GM23338 (cell line): ENCODE measurements at regions not wholly inside any gene's neighbourhood (a gene's known extent, or its start where the extent isn't known, plus 50 kb on each side); places are given as distances from the start of the nearest gene placed in this dataset.
"Not testable (repeated sequence)": the region's sequence is repeated elsewhere in the genome, so short reads cannot be mapped to it uniquely, and the experiment has no call there.

ENCODE experiments used
- ATAC-seq: fragments of 200-7000 bp; cut with Tn5 transposase; 3 replicates; pipeline ENCODE4 v1.9.1; 2020
- DNase-seq: peaks from one replicate; pipeline ENCODE4 v3.0.0-alpha.2; 2015; ENCODE audit warnings: low spot score
- H2AFZ ChIP-seq: fragments of 200-600 bp; sonication (generic); 2 replicates; pipeline ENCODE4 v1.8.0; 2016; ENCODE audit warnings: antibody characterized with exemption, mild to moderate bottlenecking, moderate library complexity
- H3F3A ChIP-seq: fragments of 200-600 bp; sonication (generic); replicated peaks from 2 replicates; pipeline ENCODE4 v1.8.0; 2017; ENCODE audit warnings: antibody characterized with exemption, mixed run types, low read depth
- H3K27ac ChIP-seq: fragments of 200-600 bp; sonication (generic); 2 replicates; pipeline ENCODE4 v1.6.1; 2016; ENCODE audit warnings: low read depth
- H3K27me3 ChIP-seq: fragments of 200-600 bp; sonication (generic); 2 replicates; pipeline ENCODE4 v1.8.0; 2016; ENCODE audit warnings: mild to moderate bottlenecking, mixed run types, moderate library complexity; ENCODE audit not compliant: insufficient read depth
- H3K36me3 ChIP-seq: fragments of 200-600 bp; sonication (generic); 2 replicates; pipeline ENCODE4 v1.8.0; 2016; ENCODE audit warnings: mild to moderate bottlenecking; ENCODE audit not compliant: insufficient read depth
- H3K4me1 ChIP-seq: fragments of 200-600 bp; sonication (generic); 2 replicates; pipeline ENCODE4 v1.8.0; 2016; ENCODE audit warnings: mild to moderate bottlenecking, moderate library complexity; ENCODE audit not compliant: insufficient read depth
- H3K4me2 ChIP-seq: fragments of 200-600 bp; sonication (generic); 2 replicates; pipeline ENCODE4 v1.7.1; 2017; ENCODE audit warnings: mixed run types
- H3K4me3 ChIP-seq: fragments of 200-600 bp; sonication (generic); 2 replicates; pipeline ENCODE4 v1.6.1; 2016; ENCODE audit warnings: mixed run types
- H3K79me2 ChIP-seq: fragments of 200-600 bp; sonication (generic); replicated peaks from 2 replicates; pipeline ENCODE4 v1.8.0; 2017; ENCODE audit warnings: mild to moderate bottlenecking; ENCODE audit not compliant: insufficient read depth
- H3K9me2 ChIP-seq: fragments of 200-600 bp; sonication (generic); 2 replicates; pipeline ENCODE4 v1.8.0; 2017; ENCODE audit not compliant: insufficient read depth
- H4K20me1 ChIP-seq: fragments of 200-600 bp; sonication (generic); replicated peaks from 2 replicates; pipeline ENCODE4 v1.8.0; 2017; ENCODE audit warnings: mild to moderate bottlenecking; ENCODE audit not compliant: insufficient read depth
- H3K27ac Mint-ChIP-seq: 2 replicates; pipeline ENCODE4 v1.8.0; 2020; ENCODE audit warnings: inconsistent platforms, mild to moderate bottlenecking, moderate library complexity, mixed read lengths
- H3K27me3 Mint-ChIP-seq: 3 replicates; pipeline ENCODE4 v1.8.0; 2022; ENCODE audit warnings: low read depth, mild to moderate bottlenecking, moderate library complexity, mixed read lengths, inconsistent platforms; ENCODE audit not compliant: insufficient read depth, poor library complexity
- H3K36me3 Mint-ChIP-seq: 3 replicates; pipeline ENCODE4 v1.8.0; 2021; ENCODE audit warnings: low read depth, mild to moderate bottlenecking, inconsistent platforms, moderate library complexity, mixed read lengths
- H3K4me1 Mint-ChIP-seq: 3 replicates; pipeline ENCODE4 v1.8.0; 2020; ENCODE audit warnings: mild to moderate bottlenecking, inconsistent platforms, mixed read lengths
- H3K4me3 Mint-ChIP-seq: 3 replicates; pipeline ENCODE4 v1.8.0; 2021; ENCODE audit warnings: moderate library complexity, mild to moderate bottlenecking, inconsistent platforms, mixed read lengths
- H3K9me3 Mint-ChIP-seq: 3 replicates; pipeline ENCODE4 v1.8.0; 2020; ENCODE audit warnings: moderate library complexity, mild to moderate bottlenecking, inconsistent platforms, mixed read lengths
- CREB1 ChIP-seq: fragments of 250-450 bp; sonication (Bioruptor Pico); IDR thresholded peaks from 2 replicates; pipeline ENCODE4 v1.5.0; 2020; ENCODE audit warnings: low read depth, mild to moderate bottlenecking, moderate library complexity
- EZH2phosphoT487 ChIP-seq: fragments of 200-600 bp; sonication (generic); IDR thresholded peaks from one replicate; pipeline ENCODE4 v1.8.1; 2018; ENCODE audit warnings: antibody characterized with exemption; ENCODE audit not compliant: unreplicated experiment
- JUNB ChIP-seq: IDR thresholded peaks from one replicate; pipeline ENCODE4 v1.6.1; 2016; ENCODE audit warnings: antibody characterized with exemption; ENCODE audit not compliant: unreplicated experiment
- NANOG ChIP-seq: IDR thresholded peaks from 2 replicates; pipeline ENCODE4 v1.6.1; 2016; ENCODE audit warnings: antibody characterized with exemption, borderline replicate concordance
- POLR2AphosphoS5 ChIP-seq: IDR thresholded peaks from 2 replicates; pipeline ENCODE4 v1.6.1; 2016; ENCODE audit warnings: antibody characterized with exemption, low read depth
- STAT1 ChIP-seq: IDR thresholded peaks from one replicate; pipeline ENCODE4 v1.6.1; 2016; ENCODE audit warnings: antibody characterized with exemption; ENCODE audit not compliant: unreplicated experiment
- ZNF114 ChIP-seq: fragments of 250-450 bp; sonication (Bioruptor Pico); IDR thresholded peaks from 2 replicates; pipeline ENCODE4 v1.5.0; 2020; ENCODE audit warnings: mild to moderate bottlenecking, moderate library complexity
- ZNF331 ChIP-seq: fragments of 250-450 bp; sonication (Bioruptor Pico); IDR thresholded peaks from 2 replicates; pipeline ENCODE4 v1.5.0; 2020; ENCODE audit warnings: low read depth, mild to moderate bottlenecking, moderate library complexity
- TF ChIP-seq, protein P1 (sequence below): IDR thresholded peaks from 2 replicates; pipeline ENCODE4 v1.6.1; 2016; ENCODE audit warnings: antibody characterized with exemption
- TF ChIP-seq, protein P2 (sequence below), 2 experiments: fragments of 200-600 bp in 1 of 2; sonication (generic) in 1 of 2; conservative IDR thresholded peaks; 2 replicates each; pipeline versions ENCODE4 v1.5.1 to v1.6.1; 2016 to 2017; ENCODE audit warnings: antibody characterized with exemption in 2 of 2, low read depth in 2 of 2, mild to moderate bottlenecking in 2 of 2, moderate library complexity in 1 of 2
- TF ChIP-seq, protein P3 (sequence below): IDR thresholded peaks from one replicate; pipeline ENCODE4 v1.6.1; 2018; ENCODE audit warnings: antibody characterized with exemption; ENCODE audit not compliant: unreplicated experiment

- no peak for TF ChIP-seq ZNF331 (CRISPR knock-in tag)
- no peak for TF ChIP-seq NANOG
- TF ChIP-seq JUNB: no peak
- TF ChIP-seq, protein P1, sequence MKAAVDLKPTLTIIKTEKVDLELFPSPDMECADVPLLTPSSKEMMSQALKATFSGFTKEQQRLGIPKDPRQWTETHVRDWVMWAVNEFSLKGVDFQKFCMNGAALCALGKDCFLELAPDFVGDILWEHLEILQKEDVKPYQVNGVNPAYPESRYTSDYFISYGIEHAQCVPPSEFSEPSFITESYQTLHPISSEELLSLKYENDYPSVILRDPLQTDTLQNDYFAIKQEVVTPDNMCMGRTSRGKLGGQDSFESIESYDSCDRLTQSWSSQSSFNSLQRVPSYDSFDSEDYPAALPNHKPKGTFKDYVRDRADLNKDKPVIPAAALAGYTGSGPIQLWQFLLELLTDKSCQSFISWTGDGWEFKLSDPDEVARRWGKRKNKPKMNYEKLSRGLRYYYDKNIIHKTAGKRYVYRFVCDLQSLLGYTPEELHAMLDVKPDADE: no peak
Measured at GRCh38 chr5:159593518-159594073, 263.3 kb upstream of the IL12B start (continued).

GRCh38 chr5:159595561-159595960, 265.3 kb upstream of the IL12B start:
- H3K4me3 ChIP-seq, H2AFZ ChIP-seq, H3K4me1 ChIP-seq: not testable (repeated sequence)

DNA sequence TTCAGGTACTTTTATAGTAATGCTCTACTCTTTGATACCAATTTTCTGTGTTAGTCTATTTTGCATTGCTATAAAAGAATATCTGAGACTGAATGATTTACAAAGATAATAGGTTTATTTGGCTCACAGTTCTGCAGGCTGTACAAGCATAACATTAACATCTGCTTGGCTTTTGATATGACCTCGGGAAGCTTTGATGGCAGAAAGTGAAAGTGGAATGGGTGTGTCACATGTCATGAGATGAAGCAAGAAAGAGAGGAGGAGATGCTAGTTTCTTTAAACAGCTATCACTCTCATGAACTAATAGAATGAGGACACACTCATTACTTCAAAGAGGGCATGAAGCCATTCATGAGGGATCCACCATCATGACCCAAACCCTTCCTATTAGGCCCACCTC, 270.9 kb upstream of the IL12B start:
- Histone ChIP-seq H3K27ac (no peak overlapping the region), H4K20me1 (no peaks in the 10 kb centered on the region), H3K4me2 (no peak overlapping the region), H3K36me3 (peaks cover 5% of the 10 kb centered on the region; the same call in 1 of the 2 replicates), H3K4me1 (no peaks in the 10 kb centered on the region), H2AFZ (no peak overlapping the region), H3K9me2 (no peaks in the 10 kb centered on the region), H3K4me3 (no peak overlapping the region), H3K27me3 (no peaks in the 10 kb centered on the region), H3K79me2 (no peaks in the 10 kb centered on the region), H3F3A (no peaks in the 10 kb centered on the region)
- peaks cover 1% of the 10 kb centered on the region for H3K27me3 Mint-ChIP-seq
- H3K36me3 Mint-ChIP-seq: peaks cover 23% of the 10 kb centered on the region
- no peak overlapping the region for H3K4me3 Mint-ChIP-seq
- no peaks in the 10 kb centered on the region for H3K4me1 Mint-ChIP-seq
- DNase-seq (no peak), ATAC-seq (no peak)
- H3K9me3 Mint-ChIP-seq: peaks cover 45% of the 10 kb centered on the region
- no peak overlapping the region for H3K27ac Mint-ChIP-seq
- TF ChIP-seq ZNF331 (CRISPR knock-in tag) (no peak), POLR2AphosphoS5 (no peak), NANOG (no peak), ZNF114 (CRISPR knock-in tag) (no peak), EZH2phosphoT487 (no peak), CREB1 (CRISPR knock-in tag) (no peak), JUNB (no peak), STAT1 (no peak)
- TF ChIP-seq, protein P2, sequence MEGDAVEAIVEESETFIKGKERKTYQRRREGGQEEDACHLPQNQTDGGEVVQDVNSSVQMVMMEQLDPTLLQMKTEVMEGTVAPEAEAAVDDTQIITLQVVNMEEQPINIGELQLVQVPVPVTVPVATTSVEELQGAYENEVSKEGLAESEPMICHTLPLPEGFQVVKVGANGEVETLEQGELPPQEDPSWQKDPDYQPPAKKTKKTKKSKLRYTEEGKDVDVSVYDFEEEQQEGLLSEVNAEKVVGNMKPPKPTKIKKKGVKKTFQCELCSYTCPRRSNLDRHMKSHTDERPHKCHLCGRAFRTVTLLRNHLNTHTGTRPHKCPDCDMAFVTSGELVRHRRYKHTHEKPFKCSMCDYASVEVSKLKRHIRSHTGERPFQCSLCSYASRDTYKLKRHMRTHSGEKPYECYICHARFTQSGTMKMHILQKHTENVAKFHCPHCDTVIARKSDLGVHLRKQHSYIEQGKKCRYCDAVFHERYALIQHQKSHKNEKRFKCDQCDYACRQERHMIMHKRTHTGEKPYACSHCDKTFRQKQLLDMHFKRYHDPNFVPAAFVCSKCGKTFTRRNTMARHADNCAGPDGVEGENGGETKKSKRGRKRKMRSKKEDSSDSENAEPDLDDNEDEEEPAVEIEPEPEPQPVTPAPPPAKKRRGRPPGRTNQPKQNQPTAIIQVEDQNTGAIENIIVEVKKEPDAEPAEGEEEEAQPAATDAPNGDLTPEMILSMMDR (conservative IDR thresholded peaks at IDR 0.05; ENCODE audit: low read depth in 2 of 2): no peak
- TF ChIP-seq, protein P1: no peak
- TF ChIP-seq, protein P3, sequence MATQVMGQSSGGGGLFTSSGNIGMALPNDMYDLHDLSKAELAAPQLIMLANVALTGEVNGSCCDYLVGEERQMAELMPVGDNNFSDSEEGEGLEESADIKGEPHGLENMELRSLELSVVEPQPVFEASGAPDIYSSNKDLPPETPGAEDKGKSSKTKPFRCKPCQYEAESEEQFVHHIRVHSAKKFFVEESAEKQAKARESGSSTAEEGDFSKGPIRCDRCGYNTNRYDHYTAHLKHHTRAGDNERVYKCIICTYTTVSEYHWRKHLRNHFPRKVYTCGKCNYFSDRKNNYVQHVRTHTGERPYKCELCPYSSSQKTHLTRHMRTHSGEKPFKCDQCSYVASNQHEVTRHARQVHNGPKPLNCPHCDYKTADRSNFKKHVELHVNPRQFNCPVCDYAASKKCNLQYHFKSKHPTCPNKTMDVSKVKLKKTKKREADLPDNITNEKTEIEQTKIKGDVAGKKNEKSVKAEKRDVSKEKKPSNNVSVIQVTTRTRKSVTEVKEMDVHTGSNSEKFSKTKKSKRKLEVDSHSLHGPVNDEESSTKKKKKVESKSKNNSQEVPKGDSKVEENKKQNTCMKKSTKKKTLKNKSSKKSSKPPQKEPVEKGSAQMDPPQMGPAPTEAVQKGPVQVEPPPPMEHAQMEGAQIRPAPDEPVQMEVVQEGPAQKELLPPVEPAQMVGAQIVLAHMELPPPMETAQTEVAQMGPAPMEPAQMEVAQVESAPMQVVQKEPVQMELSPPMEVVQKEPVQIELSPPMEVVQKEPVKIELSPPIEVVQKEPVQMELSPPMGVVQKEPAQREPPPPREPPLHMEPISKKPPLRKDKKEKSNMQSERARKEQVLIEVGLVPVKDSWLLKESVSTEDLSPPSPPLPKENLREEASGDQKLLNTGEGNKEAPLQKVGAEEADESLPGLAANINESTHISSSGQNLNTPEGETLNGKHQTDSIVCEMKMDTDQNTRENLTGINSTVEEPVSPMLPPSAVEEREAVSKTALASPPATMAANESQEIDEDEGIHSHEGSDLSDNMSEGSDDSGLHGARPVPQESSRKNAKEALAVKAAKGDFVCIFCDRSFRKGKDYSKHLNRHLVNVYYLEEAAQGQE: no peak

More at GRCh38 chr5:159595561-159595960, 265.3 kb upstream of the IL12B start:
- H3F3A ChIP-seq, H3K27me3 Mint-ChIP-seq, H3K4me2 ChIP-seq, H4K20me1 ChIP-seq, H3K79me2 ChIP-seq, H3K27ac ChIP-seq, ATAC-seq, H3K4me3 Mint-ChIP-seq, H3K27me3 ChIP-seq, H3K27ac Mint-ChIP-seq, DNase-seq, H3K36me3 ChIP-seq, H3K9me2 ChIP-seq, H3K4me1 Mint-ChIP-seq: not testable (repeated sequence)
- H3K36me3 Mint-ChIP-seq: peaks cover 22% of the 10 kb centered on the region
- peaks cover 37% of the 10 kb centered on the region for H3K9me3 Mint-ChIP-seq
